GM21515 (cell line): ENCODE measurements at regions not wholly inside any gene's neighbourhood (a gene's known extent, or its start where the extent isn't known, plus 50 kb on each side); places are given as distances from the start of the nearest gene placed in this dataset.
A peak's percentile ranks its signal among the peaks of the same experiment; 100 is the strongest.
"Not testable (repeated sequence)": the region's sequence is repeated elsewhere in the genome, so short reads cannot be mapped to it uniquely, and the experiment has no call there.

Experiments
- ATAC-seq: cut with Tn5 transposase; IDR thresholded peaks from one replicate; pipeline ENCODE4 v1.9.1; 2021; ENCODE audit not compliant: unreplicated experiment

- no peak for ATAC-seq
Measured at GRCh38 chr3:112736805-112737566, 96.0 kb upstream of the CCDC80 start.

- no peak for ATAC-seq
Measured at GRCh38 chr3:112736386-112736785, 95.4 kb upstream of the CCDC80 start.

GRCh38 chr3:112735926-112736325, 95.0 kb upstream of the CCDC80 start:
- no peak for ATAC-seq

- ATAC-seq, result peak; percentile 58
Measured at GRCh38 chr3:112734736-112735350, 93.9 kb upstream of the CCDC80 start.

- no peak for ATAC-seq
Measured at GRCh38 chr3:112734171-112734570, 93.2 kb upstream of the CCDC80 start.

- ATAC-seq, result no peak
Measured at GRCh38 chr3:112730210-112730609, 89.3 kb upstream of the CCDC80 start.

- ATAC-seq, result no peak
Measured at GRCh38 chr3:112721231-112721630, 80.3 kb upstream of the CCDC80 start.

GRCh38 chr3:112718967-112719366, 78.0 kb upstream of the CCDC80 start:
- ATAC-seq, result no peak

- ATAC-seq, result no peak
Measured at GRCh38 chr3:112718516-112718915, 77.6 kb upstream of the CCDC80 start.

GRCh38 chr3:112709911-112710310, 69.0 kb upstream of the CCDC80 start:
- ATAC-seq, result no peak

- no peak for ATAC-seq
Measured at GRCh38 chr3:112699436-112699978, 58.6 kb upstream of the CCDC80 start.

GRCh38 chr3:112698442-112698841, 57.5 kb upstream of the CCDC80 start:
- ATAC-seq, result not testable (repeated sequence)

GRCh38 chr3:112696244-112696643, 55.3 kb upstream of the CCDC80 start:
- not testable (repeated sequence) for ATAC-seq

- not testable (repeated sequence) for ATAC-seq
Measured at GRCh38 chr3:112695377-112696108, 54.6 kb upstream of the CCDC80 start.

GRCh38 chr3:112694906-112695305, 54.0 kb upstream of the CCDC80 start:
- not testable (repeated sequence) for ATAC-seq

- no peak for ATAC-seq
Measured at GRCh38 chr3:112693186-112693585, 52.2 kb upstream of the CCDC80 start.
